WTC11 (cell line): ENCODE measurements at regions not wholly inside any gene's neighbourhood (a gene's known extent, or its start where the extent isn't known, plus 50 kb on each side); places are given as distances from the start of the nearest gene placed in this dataset.

ENCODE experiments used
- ATAC-seq: fragments of 200-7000 bp; cut with Tn5 transposase; 2 replicates; pipeline ENCODE4 v1.10.0; 2021; ENCODE audit warnings: mild to moderate bottlenecking, moderate library complexity
- CTCF ChIA-PET: fragments of 300-600 bp; sonication (Branson Sonifier 250); formaldehyde crosslinking; loops from one replicate; lab custom pipeline; 2021; ENCODE audit warnings: antibody characterized with exemption; lab: Charles Lee
- POLR2A ChIA-PET: fragments of 350-600 bp; sonication (Branson Sonifier 250); formaldehyde crosslinking; loops from one replicate; lab custom pipeline; 2021; ENCODE audit warnings: antibody characterized with exemption; lab: Charles Lee
- DNase-seq: peaks from one replicate; pipeline ENCODE4 v3.0.0; 2021; ENCODE audit warnings: low spot score
- H3K27ac Mint-ChIP-seq: 2 replicates; pipeline ENCODE4 v1.8.0; 2021; ENCODE audit warnings: mixed read lengths
- H3K27me3 Mint-ChIP-seq: 2 replicates; pipeline ENCODE4 v1.8.0; 2021; ENCODE audit warnings: low read depth, mild to moderate bottlenecking, moderate library complexity, mixed read lengths
- H3K36me3 Mint-ChIP-seq: 2 replicates; pipeline ENCODE4 v1.8.0; 2021; ENCODE audit warnings: mixed read lengths
- H3K4me1 Mint-ChIP-seq: 2 replicates; pipeline ENCODE4 v1.8.0; 2022; ENCODE audit warnings: mixed read lengths
- H3K4me3 Mint-ChIP-seq: 2 replicates; pipeline ENCODE4 v1.8.0; 2021; ENCODE audit warnings: mild to moderate bottlenecking, moderate library complexity, mixed read lengths
- H3K9me3 Mint-ChIP-seq: 2 replicates; pipeline ENCODE4 v1.8.0; 2021; ENCODE audit warnings: mixed read lengths
- ATF1 ChIP-seq: sonication (generic); formaldehyde crosslinking; IDR thresholded peaks from 2 replicates; pipeline ENCODE4 v1.8.1; 2023; ENCODE audit warnings: mild to moderate bottlenecking, moderate library complexity, missing genetic modification reagents
- ERG ChIP-seq: fragments of 250-450 bp; sonication (Bioruptor Pico); IDR thresholded peaks from 2 replicates; pipeline ENCODE4 v1.8.0; 2021; ENCODE audit warnings: mild to moderate bottlenecking
- ETV6 ChIP-seq: sonication (generic); formaldehyde crosslinking; IDR thresholded peaks from 2 replicates; pipeline ENCODE4 v1.8.1; 2022; ENCODE audit warnings: mild to moderate bottlenecking, missing genetic modification reagents
- FOXP1 ChIP-seq: sonication (generic); formaldehyde crosslinking; IDR thresholded peaks from 2 replicates; pipeline ENCODE4 v1.8.0; 2022; ENCODE audit warnings: missing genetic modification reagents, mild to moderate bottlenecking, moderate library complexity, borderline replicate concordance
- GABPB1 ChIP-seq: sonication (generic); formaldehyde crosslinking; IDR thresholded peaks from 2 replicates; pipeline ENCODE4 v1.8.1; 2023; ENCODE audit warnings: mild to moderate bottlenecking, missing genetic modification reagents
- NFYB ChIP-seq: sonication (generic); formaldehyde crosslinking; conservative IDR thresholded peaks from 2 replicates; pipeline ENCODE4 v1.8.0; 2022; ENCODE audit warnings: low read depth, missing genetic modification reagents
- NR2C2 ChIP-seq: sonication (generic); formaldehyde crosslinking; IDR thresholded peaks from 2 replicates; pipeline ENCODE4 v1.8.0; 2022; ENCODE audit warnings: mild to moderate bottlenecking, missing genetic modification reagents
- NR3C1 ChIP-seq: sonication (generic); formaldehyde crosslinking; conservative IDR thresholded peaks from 2 replicates; pipeline ENCODE4 v1.8.1; 2023; ENCODE audit warnings: low read depth, mild to moderate bottlenecking, missing genetic modification reagents
- PRRX2 ChIP-seq: fragments of 250-450 bp; sonication (Bioruptor Pico); IDR thresholded peaks from 2 replicates; pipeline ENCODE4 v1.8.0; 2021; ENCODE audit warnings: mild to moderate bottlenecking
- TEAD1 ChIP-seq: sonication (generic); formaldehyde crosslinking; IDR thresholded peaks from 2 replicates; pipeline ENCODE4 v1.8.0; 2022; ENCODE audit warnings: mild to moderate bottlenecking, missing genetic modification reagents
- TEAD4 ChIP-seq: sonication (generic); formaldehyde crosslinking; IDR thresholded peaks from 2 replicates; pipeline ENCODE4 v1.8.0; 2022; ENCODE audit warnings: mild to moderate bottlenecking, missing genetic modification reagents
- ZNF263 ChIP-seq: sonication (generic); formaldehyde crosslinking; IDR thresholded peaks from 2 replicates; pipeline ENCODE4 v1.8.1; 2022; ENCODE audit warnings: low read depth, mild to moderate bottlenecking, moderate library complexity, missing genetic modification reagents
- ZNF416 ChIP-seq: fragments of 250-450 bp; sonication (Bioruptor Pico); IDR thresholded peaks from 2 replicates; pipeline ENCODE4 v1.9.0; 2021; ENCODE audit warnings: mild to moderate bottlenecking, inconsistent platforms
- TF ChIP-seq, protein P1 (sequence below): sonication (generic); formaldehyde crosslinking; conservative IDR thresholded peaks from 2 replicates; pipeline ENCODE4 v1.8.1; 2023; ENCODE audit warnings: mild to moderate bottlenecking, low read depth, missing genetic modification reagents, moderate library complexity
- TF ChIP-seq, protein P2 (sequence below): fragments of 250-450 bp; sonication (Bioruptor Pico); conservative IDR thresholded peaks from 2 replicates; pipeline ENCODE4 v1.9.0; 2021; ENCODE audit warnings: mild to moderate bottlenecking
- TF ChIP-seq, protein P3 (sequence below): sonication (generic); formaldehyde crosslinking; IDR thresholded peaks from 2 replicates; pipeline ENCODE4 v1.8.1; 2023; ENCODE audit warnings: mild to moderate bottlenecking, missing genetic modification reagents
- TF ChIP-seq, protein P4 (sequence below): sonication (generic); formaldehyde crosslinking; IDR thresholded peaks from 2 replicates; pipeline ENCODE4 v1.8.1; 2022; ENCODE audit warnings: mild to moderate bottlenecking, missing genetic modification reagents, moderate library complexity, borderline replicate concordance

DNA sequence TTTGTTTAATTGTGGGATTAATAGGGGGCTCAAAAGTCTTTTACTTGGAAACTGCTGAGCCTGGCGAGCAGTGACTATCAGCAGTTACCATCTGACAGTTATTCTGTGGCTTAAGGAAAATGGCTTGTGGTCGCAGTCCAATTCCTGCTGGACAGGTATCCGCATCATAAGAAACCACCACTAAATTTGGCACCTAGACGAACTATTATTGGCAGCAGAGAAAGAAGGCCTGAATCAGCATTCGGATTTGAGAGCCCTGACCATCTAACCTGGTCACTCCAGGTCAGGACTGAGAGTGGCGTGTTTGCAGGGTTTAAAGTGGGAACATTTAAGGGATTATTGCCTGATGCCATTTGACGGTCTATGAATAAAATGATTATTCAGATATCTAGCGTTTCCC lies 146.4 kb downstream of the RPS12 start:
- no peaks in the 10 kb centered on the region for H3K9me3 Mint-ChIP-seq
- no peaks in the 10 kb centered on the region for H3K36me3 Mint-ChIP-seq
- ATAC-seq (no peak), DNase-seq (no peak)
- H3K4me1 Mint-ChIP-seq = peaks cover 16% of the 10 kb centered on the region
- TF ChIP-seq, protein P1, sequence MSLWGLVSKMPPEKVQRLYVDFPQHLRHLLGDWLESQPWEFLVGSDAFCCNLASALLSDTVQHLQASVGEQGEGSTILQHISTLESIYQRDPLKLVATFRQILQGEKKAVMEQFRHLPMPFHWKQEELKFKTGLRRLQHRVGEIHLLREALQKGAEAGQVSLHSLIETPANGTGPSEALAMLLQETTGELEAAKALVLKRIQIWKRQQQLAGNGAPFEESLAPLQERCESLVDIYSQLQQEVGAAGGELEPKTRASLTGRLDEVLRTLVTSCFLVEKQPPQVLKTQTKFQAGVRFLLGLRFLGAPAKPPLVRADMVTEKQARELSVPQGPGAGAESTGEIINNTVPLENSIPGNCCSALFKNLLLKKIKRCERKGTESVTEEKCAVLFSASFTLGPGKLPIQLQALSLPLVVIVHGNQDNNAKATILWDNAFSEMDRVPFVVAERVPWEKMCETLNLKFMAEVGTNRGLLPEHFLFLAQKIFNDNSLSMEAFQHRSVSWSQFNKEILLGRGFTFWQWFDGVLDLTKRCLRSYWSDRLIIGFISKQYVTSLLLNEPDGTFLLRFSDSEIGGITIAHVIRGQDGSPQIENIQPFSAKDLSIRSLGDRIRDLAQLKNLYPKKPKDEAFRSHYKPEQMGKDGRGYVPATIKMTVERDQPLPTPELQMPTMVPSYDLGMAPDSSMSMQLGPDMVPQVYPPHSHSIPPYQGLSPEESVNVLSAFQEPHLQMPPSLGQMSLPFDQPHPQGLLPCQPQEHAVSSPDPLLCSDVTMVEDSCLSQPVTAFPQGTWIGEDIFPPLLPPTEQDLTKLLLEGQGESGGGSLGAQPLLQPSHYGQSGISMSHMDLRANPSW (CRISPR knock-in tag) = no peak
- TF ChIP-seq NR3C1 (CRISPR knock-in tag) (no peak), NR2C2 (CRISPR knock-in tag) (no peak), TEAD1 (CRISPR knock-in tag) (no peak), PRRX2 (no peak), GABPB1 (CRISPR knock-in tag) (no peak), TEAD4 (CRISPR knock-in tag) (no peak)
- TF ChIP-seq, protein P2, sequence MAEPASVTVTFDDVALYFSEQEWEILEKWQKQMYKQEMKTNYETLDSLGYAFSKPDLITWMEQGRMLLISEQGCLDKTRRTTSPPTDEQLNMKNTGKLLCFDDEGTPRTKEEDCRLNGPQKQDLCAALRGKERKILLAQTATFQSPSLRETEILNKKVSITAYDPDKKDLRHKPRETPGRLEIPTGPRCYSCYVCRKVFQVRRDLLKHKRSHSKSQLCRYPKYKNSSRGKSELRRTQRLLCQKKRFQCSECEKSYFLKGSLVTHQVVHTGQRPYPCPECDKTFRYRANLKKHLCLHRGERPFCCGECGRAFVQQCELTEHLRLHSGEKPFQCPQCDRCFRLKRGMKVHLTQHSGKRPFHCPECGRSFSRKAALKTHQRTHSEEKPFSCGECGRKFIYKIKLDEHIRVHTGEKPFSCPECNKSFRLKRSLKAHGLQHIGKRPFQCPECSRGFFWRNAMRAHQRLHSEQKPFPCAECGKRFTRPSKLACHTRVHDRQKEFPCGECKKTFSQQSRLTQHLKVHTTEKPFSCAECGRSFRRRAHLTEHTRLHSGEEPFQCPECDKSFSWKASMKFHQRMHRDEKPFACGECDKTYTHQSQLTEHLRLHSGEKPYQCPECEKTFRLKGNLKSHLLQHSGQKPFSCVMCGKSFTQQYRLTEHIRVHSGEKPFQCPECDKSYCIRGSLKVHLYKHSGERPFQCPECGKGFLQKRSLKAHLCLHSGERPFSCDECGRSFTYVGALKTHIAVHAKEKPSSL (CRISPR knock-in tag) = no peak
- TF ChIP-seq, protein P3, sequence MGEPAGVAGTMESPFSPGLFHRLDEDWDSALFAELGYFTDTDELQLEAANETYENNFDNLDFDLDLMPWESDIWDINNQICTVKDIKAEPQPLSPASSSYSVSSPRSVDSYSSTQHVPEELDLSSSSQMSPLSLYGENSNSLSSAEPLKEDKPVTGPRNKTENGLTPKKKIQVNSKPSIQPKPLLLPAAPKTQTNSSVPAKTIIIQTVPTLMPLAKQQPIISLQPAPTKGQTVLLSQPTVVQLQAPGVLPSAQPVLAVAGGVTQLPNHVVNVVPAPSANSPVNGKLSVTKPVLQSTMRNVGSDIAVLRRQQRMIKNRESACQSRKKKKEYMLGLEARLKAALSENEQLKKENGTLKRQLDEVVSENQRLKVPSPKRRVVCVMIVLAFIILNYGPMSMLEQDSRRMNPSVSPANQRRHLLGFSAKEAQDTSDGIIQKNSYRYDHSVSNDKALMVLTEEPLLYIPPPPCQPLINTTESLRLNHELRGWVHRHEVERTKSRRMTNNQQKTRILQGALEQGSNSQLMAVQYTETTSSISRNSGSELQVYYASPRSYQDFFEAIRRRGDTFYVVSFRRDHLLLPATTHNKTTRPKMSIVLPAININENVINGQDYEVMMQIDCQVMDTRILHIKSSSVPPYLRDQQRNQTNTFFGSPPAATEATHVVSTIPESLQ (CRISPR knock-in tag) = no peak
- no peaks in the 10 kb centered on the region for H3K27me3 Mint-ChIP-seq
- POLR2A ChIA-PET = no interaction called here
- CTCF ChIA-PET = interaction anchor here (0.7 to 3.9 kb wide), 10 partner anchors 9 to 580 kb away, joined by 3 to 56 read pairs (median 5); no protein-coding TSS in a partner anchor
- no peak overlapping the region for H3K4me3 Mint-ChIP-seq
- H3K27ac Mint-ChIP-seq = no peak overlapping the region

- DNase-seq (no peak), ATAC-seq (no peak)
- ChIA-PET CTCF (interaction anchor here (0.5 to 3.9 kb wide), 14 partner anchors 9 to 580 kb away, joined by 3 to 56 read pairs (median 4); no protein-coding TSS in a partner anchor), POLR2A (no interaction called here)
- H3K4me3 Mint-ChIP-seq = no peak overlapping the region
- H3K27ac Mint-ChIP-seq = no peak overlapping the region
- H3K36me3 Mint-ChIP-seq = no peaks in the 10 kb centered on the region
- H3K9me3 Mint-ChIP-seq = no peaks in the 10 kb centered on the region
- TF ChIP-seq ERG (CRISPR knock-in tag) (no peak), FOXP1 (no peak), ETV6 (CRISPR knock-in tag) (no peak), ZNF416 (CRISPR knock-in tag) (no peak), ZNF263 (CRISPR knock-in tag) (no peak), ATF1 (no peak), NFYB (CRISPR knock-in tag) (no peak)
- TF ChIP-seq, protein P4, sequence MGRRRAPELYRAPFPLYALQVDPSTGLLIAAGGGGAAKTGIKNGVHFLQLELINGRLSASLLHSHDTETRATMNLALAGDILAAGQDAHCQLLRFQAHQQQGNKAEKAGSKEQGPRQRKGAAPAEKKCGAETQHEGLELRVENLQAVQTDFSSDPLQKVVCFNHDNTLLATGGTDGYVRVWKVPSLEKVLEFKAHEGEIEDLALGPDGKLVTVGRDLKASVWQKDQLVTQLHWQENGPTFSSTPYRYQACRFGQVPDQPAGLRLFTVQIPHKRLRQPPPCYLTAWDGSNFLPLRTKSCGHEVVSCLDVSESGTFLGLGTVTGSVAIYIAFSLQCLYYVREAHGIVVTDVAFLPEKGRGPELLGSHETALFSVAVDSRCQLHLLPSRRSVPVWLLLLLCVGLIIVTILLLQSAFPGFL (CRISPR knock-in tag) = no peak
- peaks cover 16% of the 10 kb centered on the region for H3K4me1 Mint-ChIP-seq
- no peaks in the 10 kb centered on the region for H3K27me3 Mint-ChIP-seq
These were observed 146.8 kb downstream of the RPS12 start for GRCh38 chr6:132961122-132961521.
